Suppressor macrophage (primary cell): ENCODE measurements at regions not wholly inside any gene's neighbourhood (a gene's known extent, or its start where the extent isn't known, plus 50 kb on each side); places are given as distances from the start of the nearest gene placed in this dataset.
A peak's percentile ranks its signal among the peaks of the same experiment; 100 is the strongest.
"Not testable (repeated sequence)": the region's sequence is repeated elsewhere in the genome, so short reads cannot be mapped to it uniquely, and the experiment has no call there.

Source experiments
- DNase-seq, 4 experiments: peaks; one replicate each; pipeline ENCODE4 v3.0.0-alpha.2; 2020 to 2022

- DNase-seq, result not testable (repeated sequence)
Observed at GRCh38 chr16:22722551-22723541, 91.1 kb upstream of the HS3ST2 start.

- no peak for DNase-seq
Observed at GRCh38 chr16:22726868-22727267, 87.1 kb upstream of the HS3ST2 start.

DNA sequence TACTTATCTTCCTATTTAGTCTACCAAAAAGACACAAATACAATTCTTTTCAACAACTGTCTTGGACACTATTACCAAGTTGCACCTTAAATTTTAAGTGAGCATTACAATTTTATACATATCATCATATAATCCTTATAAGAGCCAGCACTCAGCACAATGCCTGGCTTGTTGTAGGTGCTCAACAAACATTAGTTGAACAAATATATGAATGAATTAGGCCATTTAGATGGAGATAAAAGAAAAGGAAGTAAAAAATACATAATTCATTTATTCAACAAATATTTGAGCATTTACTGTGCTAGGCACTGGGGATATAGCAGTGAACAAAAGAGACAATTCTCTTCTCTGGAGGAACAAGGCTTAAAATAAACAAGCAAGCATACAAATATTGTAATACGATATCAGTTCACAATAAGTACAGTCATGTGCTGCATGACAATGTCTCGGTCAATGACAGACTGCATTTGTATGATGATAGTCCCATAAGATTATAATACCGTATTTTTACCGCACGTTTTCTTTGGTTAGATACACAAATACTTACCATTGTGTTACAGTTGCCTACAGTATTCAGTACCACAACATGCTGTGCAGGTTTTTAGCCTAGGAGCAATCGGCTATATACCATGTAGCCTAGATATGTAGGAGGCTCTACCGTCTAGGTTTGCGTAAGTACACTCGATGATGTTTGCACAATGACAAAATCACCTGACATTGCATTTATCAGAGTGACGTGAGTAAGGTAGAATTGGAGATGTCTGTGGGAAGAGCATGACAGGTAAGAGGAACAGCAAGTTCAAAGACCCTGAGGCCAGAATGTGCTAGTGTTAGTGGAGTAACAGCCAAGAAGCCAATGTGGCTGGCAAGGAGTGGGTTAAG lies 86.4 kb upstream of the HS3ST2 start:
- DNase-seq, result no peak

GRCh38 chr16:22728167-22728836 lies 85.7 kb upstream of the HS3ST2 start:
- DNase-seq, result no peak

- DNase-seq, result peak; percentile 4 to 40 (median 22)
Observed at GRCh38 chr16:22732400-22732799, 81.6 kb upstream of the HS3ST2 start.

DNA sequence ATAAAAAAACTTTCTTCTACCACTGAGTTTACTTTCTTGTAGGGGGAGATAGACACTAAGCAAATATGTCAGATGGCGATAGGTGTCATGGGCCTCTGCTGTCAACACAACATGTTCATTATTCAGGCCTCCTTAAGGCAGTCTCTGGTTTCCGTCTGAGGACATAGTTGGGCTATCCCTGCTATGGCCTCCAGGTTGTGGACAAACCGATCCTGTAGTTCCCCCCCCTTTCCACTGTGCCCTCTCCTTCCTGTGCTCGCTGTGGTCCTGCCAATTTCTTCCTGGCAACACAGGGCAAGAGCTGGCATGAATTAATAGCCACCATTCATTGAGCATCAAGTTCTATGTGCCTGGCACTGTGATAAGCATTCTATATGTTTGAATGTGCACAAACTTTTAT lies 81.0 kb upstream of the HS3ST2 start:
- DNase-seq, result no peak

DNA sequence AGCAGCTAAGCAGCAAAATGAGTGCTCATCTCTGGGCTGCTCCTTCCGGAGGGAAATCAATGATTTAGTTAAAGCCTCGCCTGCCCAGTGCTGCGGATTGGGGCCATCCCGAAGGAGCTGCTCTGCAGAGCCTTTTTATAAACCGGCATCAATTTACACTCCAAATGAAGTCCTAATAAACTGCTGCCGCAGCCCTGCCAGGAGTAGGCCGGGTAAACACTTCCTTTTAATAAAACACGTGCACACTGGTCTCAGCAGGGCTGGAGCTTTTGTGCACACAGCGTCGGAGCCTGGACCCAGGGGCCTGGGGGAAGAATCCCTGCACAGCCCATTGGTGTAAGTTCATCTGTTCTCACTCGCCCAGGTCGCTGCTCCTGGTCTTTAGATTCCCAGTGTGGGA lies 79.6 kb upstream of the HS3ST2 start:
- no peak for DNase-seq

DNA sequence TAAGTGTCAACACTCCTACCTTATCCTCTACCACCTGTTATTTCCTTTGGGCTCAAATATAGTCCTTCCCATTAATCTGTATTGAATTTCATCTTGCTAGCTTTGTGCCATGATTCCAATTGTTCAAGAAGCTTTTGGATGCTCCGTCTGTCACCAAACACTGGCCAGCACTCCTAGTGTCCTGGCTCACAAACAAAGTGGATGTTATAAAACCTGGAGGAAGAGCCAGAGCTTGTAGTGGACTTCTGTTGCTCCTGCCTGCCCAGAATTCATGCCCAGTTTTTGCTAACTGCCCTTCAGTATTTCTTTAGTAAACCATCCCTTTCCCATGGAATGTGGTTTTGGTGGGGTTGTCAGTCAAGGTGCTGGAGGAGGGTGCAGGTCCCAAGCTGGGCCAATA lies 77.2 kb upstream of the HS3ST2 start:
- no peak for DNase-seq

- peak; percentile 42 to 78 (median 64) for DNase-seq
Observed at GRCh38 chr16:22739077-22739476, 74.9 kb upstream of the HS3ST2 start.

DNA sequence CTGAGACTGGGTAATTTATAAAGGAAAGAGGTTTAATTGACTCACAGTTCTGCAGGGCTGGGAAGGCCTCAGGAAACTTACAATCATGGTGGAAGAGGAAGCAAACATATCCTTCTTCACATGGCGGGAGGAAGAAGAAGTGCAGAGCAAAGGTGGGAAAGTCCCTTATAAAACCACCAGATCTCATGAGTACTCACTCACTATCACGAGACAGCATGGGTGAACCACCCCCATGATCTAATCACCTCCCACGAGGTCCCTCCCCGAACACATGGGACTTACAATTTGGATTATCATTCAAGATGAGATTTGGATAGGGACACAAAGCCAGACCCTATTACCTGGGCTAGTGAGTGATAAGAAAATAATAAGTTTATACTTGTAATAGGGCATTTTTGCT lies 70.6 kb upstream of the HS3ST2 start:
- DNase-seq, result peak in 3 of 4 experiments; percentile 47 to 52 (median 50)

DNA sequence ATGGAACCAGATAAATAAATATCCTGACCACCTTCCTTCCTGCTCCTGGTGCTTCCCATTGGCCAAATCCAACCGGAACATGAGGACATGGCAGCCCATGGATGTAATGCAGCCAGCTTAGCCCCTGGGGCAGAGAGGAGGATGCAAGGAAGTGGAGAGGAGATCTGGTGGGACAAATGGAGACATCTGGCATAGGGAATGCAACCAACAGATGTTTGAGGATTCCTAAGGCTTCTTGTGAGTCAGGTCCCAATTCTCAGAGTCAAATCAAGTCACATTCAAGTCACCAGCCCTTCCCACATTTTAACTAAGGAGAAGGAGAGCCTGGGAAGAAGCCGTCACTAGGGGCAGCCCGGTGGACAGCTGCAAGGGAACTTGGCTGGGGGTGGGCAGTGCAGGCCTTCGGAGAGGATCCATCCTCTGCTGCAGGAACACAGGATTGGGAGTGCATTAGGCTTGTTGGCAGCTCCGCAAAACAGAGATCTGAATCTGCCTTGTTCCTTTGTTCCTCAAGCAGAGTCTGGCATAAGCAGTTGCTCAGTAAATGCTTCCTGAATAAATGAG lies 62.8 kb upstream of the HS3ST2 start:
- DNase-seq, result no peak

DNA sequence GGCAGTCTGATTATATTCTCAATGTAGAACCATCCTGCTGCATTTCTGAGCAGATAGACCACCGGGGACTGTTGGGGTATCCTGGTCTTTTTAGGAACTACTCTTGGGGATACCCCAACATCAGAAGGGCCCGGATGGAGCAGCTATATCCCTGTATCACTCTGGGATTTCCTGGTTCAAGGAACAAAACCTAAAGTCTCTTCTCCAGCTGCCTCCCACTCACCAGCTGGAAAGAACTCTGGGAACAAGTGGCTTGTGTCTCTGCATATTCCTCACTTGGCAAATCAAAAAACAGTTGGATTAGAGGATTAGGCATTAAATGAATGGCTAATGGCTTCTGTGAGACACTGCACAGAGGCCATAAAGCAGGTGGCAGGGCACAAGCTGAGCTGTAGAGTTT lies 62.3 kb upstream of the HS3ST2 start:
- DNase-seq, result no peak

- DNase-seq, result no peak
Observed at GRCh38 chr16:22753451-22753850, 60.5 kb upstream of the HS3ST2 start.

- DNase-seq, result no peak
Observed at GRCh38 chr16:22754577-22754976, 59.4 kb upstream of the HS3ST2 start.

- DNase-seq, result no peak
Observed at GRCh38 chr16:22757202-22757601, 56.8 kb upstream of the HS3ST2 start.

DNA sequence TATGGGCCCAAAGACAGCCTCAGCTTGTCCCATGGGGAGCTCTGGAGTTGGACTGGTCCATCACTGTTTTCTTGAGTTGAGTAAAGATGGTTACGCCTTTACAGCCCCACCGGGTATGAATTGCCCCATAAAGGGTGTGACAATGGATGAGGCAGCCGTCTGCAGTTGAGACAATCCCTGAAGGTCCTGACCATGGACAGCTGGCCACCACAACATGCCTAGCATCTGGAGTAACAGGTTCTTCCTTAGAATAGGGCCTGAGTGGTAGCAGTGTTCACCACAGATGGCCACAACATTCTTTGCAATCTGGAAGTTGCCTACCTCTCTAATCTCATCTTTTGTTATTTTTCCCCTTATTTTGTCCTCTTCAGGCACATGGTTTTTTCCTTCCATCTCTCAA lies 51.5 kb upstream of the HS3ST2 start:
- DNase-seq, result no peak

GRCh38 chr16:22763437-22764080 lies 50.4 kb upstream of the HS3ST2 start:
- DNase-seq, result no peak
